GM10248 (cell line): ENCODE measurements at regions not wholly inside any gene's neighbourhood (a gene's known extent, or its start where the extent isn't known, plus 50 kb on each side); places are given as distances from the start of the nearest gene placed in this dataset.

ENCODE experiments used
- CTCF ChIA-PET: fragments of 300-600 bp; sonication (Branson Sonifier 250); formaldehyde crosslinking; extraction: SDS; loops from one replicate; lab custom pipeline; 2021; ENCODE audit warnings: antibody characterized with exemption; lab: Yijun Ruan, JAX
- POLR2A ChIA-PET: fragments of 350-650 bp; sonication (Branson Sonifier 250); formaldehyde crosslinking; extraction: SDS; loops from one replicate; lab custom pipeline; 2020; ENCODE audit warnings: antibody characterized with exemption; lab: Yijun Ruan, JAX
- DNase-seq: peaks from one replicate; pipeline ENCODE4 v3.0.0; 2012; ENCODE audit errors: extremely low spot score
- TF ChIP-seq, protein P1 (sequence below): IDR thresholded peaks from 2 replicates; pipeline ENCODE4 v1.5.1; 2012; ENCODE audit warnings: mild to moderate bottlenecking, low read depth; ENCODE audit errors: extremely low read depth, missing control alignments, control extremely low read depth

DNA sequence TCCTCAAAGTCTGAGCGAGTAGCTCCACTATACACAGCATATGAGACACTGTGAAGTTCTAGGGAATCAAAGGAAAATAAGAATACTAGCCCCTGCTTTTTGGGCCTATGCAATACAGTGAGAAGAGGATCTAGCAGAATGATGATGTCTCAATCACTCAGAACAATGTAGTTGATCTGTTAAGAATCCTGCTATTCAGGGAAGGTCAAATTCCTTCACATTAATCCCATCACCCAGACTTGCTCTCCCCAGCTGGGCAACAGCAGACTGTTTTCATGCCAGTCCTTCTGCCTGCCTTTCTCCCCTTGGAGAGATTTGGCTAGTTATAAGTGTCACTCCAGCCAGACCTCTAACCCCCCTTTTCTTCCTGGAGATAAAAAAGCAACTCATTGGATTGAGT lies 230.0 kb upstream of the EPHA4 start:
- POLR2A ChIA-PET, result no interaction called here
- TF ChIP-seq, protein P1, sequence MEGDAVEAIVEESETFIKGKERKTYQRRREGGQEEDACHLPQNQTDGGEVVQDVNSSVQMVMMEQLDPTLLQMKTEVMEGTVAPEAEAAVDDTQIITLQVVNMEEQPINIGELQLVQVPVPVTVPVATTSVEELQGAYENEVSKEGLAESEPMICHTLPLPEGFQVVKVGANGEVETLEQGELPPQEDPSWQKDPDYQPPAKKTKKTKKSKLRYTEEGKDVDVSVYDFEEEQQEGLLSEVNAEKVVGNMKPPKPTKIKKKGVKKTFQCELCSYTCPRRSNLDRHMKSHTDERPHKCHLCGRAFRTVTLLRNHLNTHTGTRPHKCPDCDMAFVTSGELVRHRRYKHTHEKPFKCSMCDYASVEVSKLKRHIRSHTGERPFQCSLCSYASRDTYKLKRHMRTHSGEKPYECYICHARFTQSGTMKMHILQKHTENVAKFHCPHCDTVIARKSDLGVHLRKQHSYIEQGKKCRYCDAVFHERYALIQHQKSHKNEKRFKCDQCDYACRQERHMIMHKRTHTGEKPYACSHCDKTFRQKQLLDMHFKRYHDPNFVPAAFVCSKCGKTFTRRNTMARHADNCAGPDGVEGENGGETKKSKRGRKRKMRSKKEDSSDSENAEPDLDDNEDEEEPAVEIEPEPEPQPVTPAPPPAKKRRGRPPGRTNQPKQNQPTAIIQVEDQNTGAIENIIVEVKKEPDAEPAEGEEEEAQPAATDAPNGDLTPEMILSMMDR, result no peak
- CTCF ChIA-PET, result interaction anchor here (1.7 kb wide), 1 partner anchor 10 kb away, joined by 4 read pairs; no protein-coding TSS in a partner anchor
- DNase-seq, result no peak

DNA sequence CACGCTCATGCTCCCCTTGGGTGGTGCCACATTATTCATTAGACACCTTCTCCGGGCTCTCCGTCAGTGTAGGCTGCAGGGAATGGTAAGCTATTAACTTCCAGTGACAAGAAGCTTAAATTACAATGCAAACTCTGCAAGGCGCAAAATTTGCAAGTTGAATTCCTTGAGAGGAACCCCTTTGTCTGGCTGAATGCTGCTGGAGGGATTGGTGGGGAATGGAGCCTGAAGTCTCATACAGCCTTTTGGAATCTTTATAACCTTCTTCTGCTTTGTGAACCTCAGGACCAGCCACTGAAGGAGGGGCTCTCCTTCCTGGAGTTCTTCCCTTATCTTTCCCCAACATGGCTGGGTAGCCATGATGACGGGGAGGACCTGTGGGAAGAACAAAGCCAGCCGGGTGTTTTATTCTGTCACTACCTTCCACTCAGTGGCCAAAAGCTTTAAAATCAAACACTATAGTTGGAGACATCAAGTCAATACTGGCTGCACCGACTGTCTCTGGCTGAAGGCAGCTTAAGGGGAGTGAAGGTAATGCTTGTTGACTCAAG lies 220.9 kb upstream of the EPHA4 start:
- ChIA-PET POLR2A (no interaction called here), CTCF (no interaction called here)
- TF ChIP-seq, protein P1, result no peak

DNA sequence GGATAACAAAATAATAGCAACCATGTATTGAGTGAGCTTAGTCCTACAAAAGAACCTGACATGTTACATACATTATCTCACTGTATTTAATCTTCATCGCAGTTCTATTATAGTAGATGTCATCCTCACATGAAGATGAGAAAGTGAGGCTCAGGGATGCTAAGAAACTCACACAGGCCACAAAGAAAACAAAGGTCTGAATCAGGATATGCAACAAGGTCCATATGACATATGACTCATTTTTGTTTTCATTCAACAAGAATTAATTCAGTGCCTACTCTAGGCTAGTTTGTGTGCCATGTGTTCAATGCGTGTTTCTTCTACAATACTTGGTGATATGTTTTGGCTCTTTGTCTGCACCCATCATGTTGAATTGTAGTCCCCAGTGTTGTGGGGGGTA lies 219.7 kb upstream of the EPHA4 start:
- TF ChIP-seq, protein P1, result no peak
- POLR2A ChIA-PET, result no interaction called here
- no peak for DNase-seq
- CTCF ChIA-PET, result no interaction called here

More for the DNA sequence above, 220.9 kb upstream of the EPHA4 start:
- no peak for DNase-seq

DNA sequence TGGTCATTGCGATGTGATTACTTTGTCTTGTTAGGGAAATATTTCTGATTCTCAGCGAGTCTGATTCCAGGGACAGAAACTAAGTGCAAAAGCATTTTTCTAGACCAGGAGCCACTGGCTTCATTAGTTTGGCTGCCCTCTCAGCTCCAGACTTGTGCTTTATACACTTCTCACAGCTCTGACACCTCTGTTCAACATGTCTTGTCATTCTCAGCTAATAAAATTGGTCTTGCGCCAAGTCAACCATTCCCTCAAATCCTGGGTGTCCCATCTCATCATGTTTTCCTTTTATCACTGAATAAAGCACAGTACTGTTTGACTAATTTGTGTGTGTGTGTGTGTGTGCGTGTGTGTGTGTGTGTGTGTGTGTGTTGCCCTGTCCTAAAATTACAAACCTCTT lies 215.5 kb upstream of the EPHA4 start:
- ChIA-PET POLR2A (no interaction called here), CTCF (interaction anchor here (1.4 kb wide), 1 partner anchor 25 kb away, joined by 4 read pairs; no protein-coding TSS in a partner anchor)
- TF ChIP-seq, protein P1, result no peak
- no peak for DNase-seq

DNA sequence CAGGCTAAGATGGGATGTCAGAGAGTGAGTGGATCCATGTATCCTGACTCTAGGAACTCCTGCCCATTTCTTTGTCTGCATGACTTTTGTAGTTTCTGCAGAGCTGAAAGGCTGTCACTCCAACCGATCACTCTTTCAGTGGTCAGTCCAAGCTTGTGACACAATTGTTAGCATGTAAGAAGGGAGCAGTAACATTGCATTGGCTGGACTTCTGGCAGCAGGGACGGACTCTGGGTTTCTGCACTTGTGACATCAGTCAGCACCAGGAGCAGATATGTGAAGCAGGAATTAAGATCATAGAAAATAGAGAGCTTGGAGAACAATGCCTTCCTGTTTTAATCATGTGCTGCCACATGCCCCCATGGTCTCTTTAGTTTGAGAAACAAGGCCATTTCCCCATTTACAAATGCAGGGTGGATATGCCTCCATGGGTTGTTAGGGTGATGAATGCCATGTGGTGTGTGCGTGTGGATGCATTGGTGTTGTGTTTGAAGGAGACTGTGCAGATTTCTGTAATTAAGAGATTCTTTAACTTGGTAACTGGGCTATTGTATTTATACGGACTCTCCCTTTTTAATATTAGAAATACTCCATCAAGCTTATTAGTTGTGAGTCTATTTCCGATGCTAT lies 214.3 kb upstream of the EPHA4 start:
- no peak for DNase-seq
- TF ChIP-seq, protein P1, result no peak
- POLR2A ChIA-PET, result no interaction called here
- CTCF ChIA-PET, result interaction anchor here (1.4 kb wide), 1 partner anchor 26 kb away, joined by 4 read pairs; no protein-coding TSS in a partner anchor

DNA sequence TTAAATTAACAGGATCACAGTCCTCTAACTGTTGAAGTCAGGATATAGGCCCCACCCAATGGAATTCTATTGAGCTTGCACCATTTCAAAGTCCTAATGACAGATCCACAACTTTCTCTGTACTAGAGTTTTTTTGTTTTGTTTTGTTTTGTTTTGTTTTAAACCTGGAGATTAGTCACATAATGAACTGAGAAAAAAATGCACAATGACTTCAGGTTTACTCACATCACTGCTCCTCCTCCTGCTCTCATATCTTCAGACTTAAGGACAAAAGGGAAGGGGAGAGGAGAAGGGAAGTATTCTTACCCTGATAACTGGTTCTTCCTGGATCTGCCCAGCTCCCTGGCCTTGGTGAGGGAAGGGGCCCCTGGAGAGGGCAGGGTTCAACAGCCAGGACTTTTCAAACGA lies 208.2 kb upstream of the EPHA4 start:
- POLR2A ChIA-PET, result no interaction called here
- TF ChIP-seq, protein P1, result no peak

More for the DNA sequence above, 208.2 kb upstream of the EPHA4 start:
- DNase-seq, result no peak
- CTCF ChIA-PET, result no interaction called here
